HUES48 (cell line): ENCODE measurements at regions not wholly inside any gene's neighbourhood (a gene's known extent, or its start where the extent isn't known, plus 50 kb on each side); places are given as distances from the start of the nearest gene placed in this dataset.

Experiments used
- H3K27ac ChIP-seq: one replicate; pipeline ENCODE4 v1.7.0; 2013; ENCODE audit warnings: low read depth, low read length, inconsistent platforms
- H3K27me3 ChIP-seq: 2 replicates; pipeline ENCODE4 v1.6.1; 2013; ENCODE audit warnings: mild to moderate bottlenecking, low read length; ENCODE audit not compliant: control insufficient read depth, insufficient read depth
- H3K36me3 ChIP-seq: 2 replicates; pipeline ENCODE4 v1.6.1; 2013; ENCODE audit warnings: low read length; ENCODE audit not compliant: control insufficient read depth, insufficient read depth
- H3K4me1 ChIP-seq: 2 replicates; pipeline ENCODE4 v1.6.1; 2013; ENCODE audit warnings: mild to moderate bottlenecking, low read length; ENCODE audit not compliant: control insufficient read depth, insufficient read depth
- H3K4me3 ChIP-seq: 2 replicates; pipeline ENCODE4 v1.5.1; 2013; ENCODE audit warnings: mild to moderate bottlenecking, low read depth, low read length
- H3K9ac ChIP-seq: 2 replicates; pipeline ENCODE4 v1.6.1; 2013; ENCODE audit warnings: mild to moderate bottlenecking, low read depth, low read length, moderate library complexity
- H3K9me3 ChIP-seq: 2 replicates; pipeline ENCODE4 v1.6.1; 2013; ENCODE audit warnings: low read length; ENCODE audit not compliant: control insufficient read depth, insufficient read depth

DNA sequence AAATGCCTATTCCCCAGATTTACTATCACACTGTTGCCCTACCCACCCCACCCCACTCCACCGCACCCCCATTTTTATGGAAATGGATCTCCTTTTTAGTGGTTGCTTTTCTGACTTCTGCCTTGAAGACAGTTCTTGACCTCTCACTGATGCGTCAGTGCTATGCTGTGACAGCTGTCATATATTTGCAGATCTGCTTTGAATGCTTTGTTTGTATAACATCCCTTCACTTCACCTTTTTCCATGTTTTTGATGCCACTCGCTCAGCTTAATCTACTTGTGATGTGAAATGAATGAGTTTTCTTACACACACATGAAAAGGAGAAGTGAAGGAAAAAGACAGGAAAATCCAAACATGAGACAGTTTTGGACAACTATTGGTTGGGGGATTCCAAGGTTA, 731.0 kb downstream of the SLITRK6 start:
- Histone ChIP-seq H3K9ac (no peak overlapping the region), H3K4me1 (no peaks in the 10 kb centered on the region), H3K27ac (no peak overlapping the region), H3K36me3 (no peaks in the 10 kb centered on the region), H3K27me3 (no peaks in the 10 kb centered on the region), H3K9me3 (no peaks in the 10 kb centered on the region), H3K4me3 (no peak overlapping the region)

DNA sequence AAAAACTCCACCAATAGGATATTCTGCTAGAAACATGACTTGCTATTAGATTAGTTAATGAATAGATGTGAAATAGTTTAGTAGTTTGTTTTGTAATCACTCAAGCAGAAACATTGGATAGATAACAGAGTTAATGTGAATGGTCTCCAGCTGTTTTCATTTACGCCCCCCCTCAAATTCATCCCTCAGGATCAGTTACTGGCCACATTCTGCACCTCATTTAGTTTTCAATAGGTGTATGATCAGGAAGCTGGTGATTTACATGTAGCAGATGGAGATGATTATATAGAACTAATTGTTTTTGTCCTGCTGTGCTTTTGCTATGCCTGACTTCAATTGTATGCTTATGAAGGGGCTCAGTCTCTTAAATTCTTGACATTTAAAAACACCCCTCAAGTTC, 759.0 kb downstream of the SLITRK6 start:
- Histone ChIP-seq H3K27me3 (no peaks in the 10 kb centered on the region), H3K4me1 (no peaks in the 10 kb centered on the region), H3K9ac (no peak overlapping the region), H3K36me3 (no peaks in the 10 kb centered on the region), H3K4me3 (no peak overlapping the region), H3K9me3 (no peaks in the 10 kb centered on the region), H3K27ac (no peak overlapping the region)

DNA sequence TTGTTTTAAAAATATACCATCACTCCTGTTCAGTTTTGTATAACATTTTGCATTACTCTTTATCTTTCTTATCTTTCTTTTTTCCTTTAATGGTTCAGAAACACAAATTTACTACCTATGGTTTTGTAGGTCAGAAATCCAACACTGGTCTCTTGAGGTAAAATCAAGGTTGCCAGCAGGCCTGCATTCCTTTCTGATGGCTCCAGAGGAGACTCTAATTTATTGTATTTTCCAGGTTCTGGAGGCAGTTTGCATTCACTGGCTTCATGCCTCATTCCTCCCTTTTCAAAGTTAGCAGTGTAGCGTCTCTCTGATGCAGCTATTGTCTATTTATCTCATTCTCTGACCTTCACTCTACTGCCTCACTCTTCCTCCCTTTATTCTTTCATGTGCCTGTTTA, 767.4 kb downstream of the SLITRK6 start:
- no peaks in the 10 kb centered on the region for H3K4me1 ChIP-seq
- no peak overlapping the region for H3K27ac ChIP-seq
- peaks cover 17% of the 10 kb centered on the region for H3K9me3 ChIP-seq
- H3K27me3 ChIP-seq, result no peaks in the 10 kb centered on the region
- no peaks in the 10 kb centered on the region for H3K36me3 ChIP-seq
- H3K9ac ChIP-seq, result no peak overlapping the region
- H3K4me3 ChIP-seq, result no peak overlapping the region

DNA sequence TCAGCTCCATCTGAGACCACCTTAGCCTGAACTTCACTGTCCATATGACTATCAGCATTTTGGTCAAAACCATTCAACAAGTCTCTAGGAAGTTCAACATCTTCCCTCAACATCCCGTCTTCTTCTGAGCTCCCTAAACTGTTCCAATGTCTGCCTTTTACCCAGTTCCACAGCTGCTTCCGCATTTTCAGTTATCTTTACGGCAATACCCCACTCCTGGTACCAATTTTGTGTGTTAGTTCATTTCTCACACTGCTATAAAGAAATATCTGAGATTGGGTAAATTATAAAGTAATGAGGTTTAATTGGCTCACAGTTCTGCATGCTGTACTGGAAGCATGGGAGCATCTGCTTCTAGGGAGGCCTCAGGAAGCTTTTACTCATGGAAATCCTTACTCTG, 771.2 kb downstream of the SLITRK6 start:
- H3K4me3 ChIP-seq, result no peak overlapping the region
- H3K27me3 ChIP-seq, result no peaks in the 10 kb centered on the region
- peaks cover 19% of the 10 kb centered on the region for H3K9me3 ChIP-seq
- no peaks in the 10 kb centered on the region for H3K4me1 ChIP-seq
- no peaks in the 10 kb centered on the region for H3K36me3 ChIP-seq
- H3K27ac ChIP-seq, result no peak overlapping the region
- no peak overlapping the region for H3K9ac ChIP-seq

DNA sequence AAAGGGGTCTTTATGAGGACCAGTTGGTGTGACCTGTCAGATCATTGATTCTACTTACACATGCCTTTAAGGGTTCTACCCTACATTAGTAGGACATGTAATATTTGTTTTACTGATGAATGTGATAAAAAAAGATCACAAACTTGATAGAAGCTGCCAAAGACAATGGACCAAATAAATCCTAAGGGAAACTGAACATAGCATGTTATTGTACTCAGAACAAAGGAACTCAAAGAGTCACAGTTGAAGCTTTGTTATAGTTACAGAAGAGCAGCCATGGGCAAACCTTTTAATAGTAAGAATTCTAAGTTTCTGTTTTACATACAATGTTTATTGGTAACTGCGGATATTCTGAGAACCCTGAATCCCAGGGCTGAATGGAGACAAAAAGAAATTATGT, 780.1 kb downstream of the SLITRK6 start:
- Histone ChIP-seq H3K9ac (no peak overlapping the region), H3K27ac (no peak overlapping the region), H3K4me1 (no peaks in the 10 kb centered on the region), H3K4me3 (no peak overlapping the region), H3K36me3 (no peaks in the 10 kb centered on the region), H3K9me3 (peaks cover 1% of the 10 kb centered on the region; the same call in 1 of the 2 replicates), H3K27me3 (no peaks in the 10 kb centered on the region)

DNA sequence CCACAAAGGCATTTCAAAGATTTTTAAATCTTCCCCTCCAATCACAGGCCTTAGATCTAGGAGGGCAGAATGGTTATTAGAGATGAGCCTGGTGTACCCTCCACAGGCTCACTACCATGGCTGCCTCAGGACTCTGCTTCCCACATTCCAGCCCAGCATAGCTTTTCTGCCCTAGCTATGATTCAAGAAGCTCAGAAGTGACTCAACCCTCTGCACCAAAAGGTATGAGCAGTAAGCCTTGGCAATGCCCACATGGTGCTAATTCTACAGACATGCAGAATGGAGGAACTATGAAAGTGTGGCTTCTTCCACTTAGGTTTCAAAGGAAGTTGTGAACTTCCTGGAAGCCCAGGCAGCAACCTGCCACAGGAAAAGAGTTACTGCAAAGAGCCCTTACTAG, 786.2 kb downstream of the SLITRK6 start:
- H3K4me1 ChIP-seq, result no peaks in the 10 kb centered on the region
- H3K27ac ChIP-seq, result no peak overlapping the region
- no peak overlapping the region for H3K9ac ChIP-seq
- no peak overlapping the region for H3K4me3 ChIP-seq
- no peaks in the 10 kb centered on the region for H3K36me3 ChIP-seq
- no peaks in the 10 kb centered on the region for H3K27me3 ChIP-seq
- no peaks in the 10 kb centered on the region for H3K9me3 ChIP-seq

DNA sequence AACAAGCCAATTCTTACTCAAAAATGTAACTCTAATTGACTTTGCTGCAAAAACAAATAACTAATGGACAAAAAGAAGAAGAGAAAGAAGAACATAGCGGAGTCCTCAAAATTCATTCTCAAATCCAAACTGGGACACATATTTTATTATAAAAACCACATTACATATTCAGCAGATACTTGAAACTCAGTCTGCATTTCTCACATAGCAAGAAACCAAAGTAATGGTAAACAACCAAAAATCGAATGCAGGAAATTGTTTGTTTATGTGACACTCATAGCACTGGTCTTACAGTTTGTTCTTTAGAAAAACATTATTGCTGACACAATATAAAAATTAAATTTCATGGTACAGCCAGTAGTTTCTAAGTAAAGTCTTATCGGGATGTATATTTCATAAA, 789.8 kb downstream of the SLITRK6 start:
- H3K9me3 ChIP-seq, result no peaks in the 10 kb centered on the region
- H3K27ac ChIP-seq, result no peak overlapping the region
- no peak overlapping the region for H3K9ac ChIP-seq
- no peaks in the 10 kb centered on the region for H3K36me3 ChIP-seq
- H3K27me3 ChIP-seq, result no peaks in the 10 kb centered on the region
- no peaks in the 10 kb centered on the region for H3K4me1 ChIP-seq
- H3K4me3 ChIP-seq, result no peak overlapping the region

DNA sequence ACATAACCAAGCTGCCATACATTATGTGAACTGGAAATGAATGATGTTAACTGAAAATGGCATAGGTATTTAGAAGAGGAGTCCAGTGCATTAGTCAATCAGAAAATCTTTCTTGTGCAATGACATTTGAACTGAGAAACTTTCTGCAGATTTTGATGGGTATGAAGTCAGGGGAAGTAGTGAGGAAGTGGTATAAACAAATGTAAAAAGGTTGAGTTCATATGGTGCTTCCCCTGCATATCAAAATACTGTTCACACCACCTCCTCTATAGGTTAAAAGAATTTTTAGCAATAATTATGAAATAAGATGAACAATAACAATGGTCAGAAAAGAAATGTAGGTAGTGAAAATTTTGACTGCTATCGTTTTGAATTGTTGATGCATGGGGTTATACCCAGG, 800.0 kb downstream of the SLITRK6 start:
- Histone ChIP-seq H3K36me3 (no peaks in the 10 kb centered on the region), H3K4me3 (no peak overlapping the region), H3K4me1 (no peaks in the 10 kb centered on the region), H3K27me3 (no peaks in the 10 kb centered on the region), H3K9me3 (no peaks in the 10 kb centered on the region), H3K27ac (no peak overlapping the region), H3K9ac (no peak overlapping the region)

DNA sequence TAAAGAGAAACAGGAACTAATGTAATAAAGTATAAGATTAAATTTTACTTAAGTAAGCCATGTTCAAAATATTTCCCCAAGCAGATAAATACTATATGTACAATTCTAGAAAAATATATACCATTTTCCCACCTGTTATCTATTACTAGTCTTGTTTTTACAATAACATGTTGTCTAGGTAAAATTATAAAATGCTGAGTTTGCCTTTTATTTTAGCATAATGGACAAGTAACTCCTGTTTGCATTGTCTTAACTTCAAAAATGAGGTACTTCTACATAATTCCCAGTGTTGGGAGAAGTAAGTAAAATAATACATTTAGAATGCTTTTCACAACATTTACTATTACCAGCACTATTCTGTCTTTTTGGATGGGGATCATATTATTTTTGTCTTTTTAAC, 800.5 kb downstream of the SLITRK6 start:
- no peak overlapping the region for H3K9ac ChIP-seq
- no peaks in the 10 kb centered on the region for H3K27me3 ChIP-seq
- no peak overlapping the region for H3K4me3 ChIP-seq
- no peaks in the 10 kb centered on the region for H3K4me1 ChIP-seq
- no peak overlapping the region for H3K27ac ChIP-seq
- no peaks in the 10 kb centered on the region for H3K9me3 ChIP-seq
- H3K36me3 ChIP-seq, result no peaks in the 10 kb centered on the region

DNA sequence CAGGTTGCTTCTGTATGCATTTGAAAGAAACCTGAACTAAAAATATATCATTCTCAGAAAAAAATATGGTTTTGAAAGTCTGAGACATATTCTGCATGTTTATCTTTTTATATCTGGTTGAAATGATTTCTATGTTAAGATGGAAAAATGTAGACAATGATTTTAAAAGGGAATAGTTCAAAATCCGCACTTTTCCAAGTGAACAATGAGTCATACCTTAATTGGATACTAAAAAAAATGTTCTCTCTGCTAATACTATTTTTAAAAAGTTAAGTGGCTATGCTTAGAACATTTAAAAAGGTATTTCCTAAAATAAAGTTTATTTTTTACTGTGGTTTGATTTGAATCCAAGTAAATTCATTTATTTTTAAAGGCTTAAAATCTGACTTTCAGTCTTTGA, 801.4 kb downstream of the SLITRK6 start:
- no peak overlapping the region for H3K4me3 ChIP-seq
- H3K27me3 ChIP-seq, result no peaks in the 10 kb centered on the region
- no peaks in the 10 kb centered on the region for H3K9me3 ChIP-seq
- H3K4me1 ChIP-seq, result no peaks in the 10 kb centered on the region
- no peaks in the 10 kb centered on the region for H3K36me3 ChIP-seq
- no peak overlapping the region for H3K9ac ChIP-seq
- no peak overlapping the region for H3K27ac ChIP-seq

DNA sequence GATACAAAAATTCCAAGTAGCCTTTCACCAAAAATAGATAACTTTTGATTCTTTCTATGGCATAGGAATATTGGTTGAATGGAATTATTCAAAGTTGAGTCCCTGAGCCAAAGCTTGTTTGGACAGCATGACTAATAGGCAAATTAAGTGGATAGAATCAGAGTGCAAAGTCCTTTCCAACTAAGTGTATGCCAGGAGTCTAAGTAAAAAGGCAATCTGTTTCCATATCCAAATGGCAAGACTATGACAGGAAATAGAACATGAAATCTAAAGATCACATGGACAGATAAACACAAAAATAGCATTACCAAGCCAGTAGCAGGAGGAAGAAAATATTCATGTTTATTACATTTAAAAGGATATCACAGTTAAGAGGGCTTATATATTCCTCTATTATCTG, 804.6 kb downstream of the SLITRK6 start:
- Histone ChIP-seq H3K9ac (no peak overlapping the region), H3K9me3 (no peaks in the 10 kb centered on the region), H3K4me3 (no peak overlapping the region), H3K36me3 (no peaks in the 10 kb centered on the region), H3K27ac (no peak overlapping the region), H3K27me3 (no peaks in the 10 kb centered on the region), H3K4me1 (no peaks in the 10 kb centered on the region)

DNA sequence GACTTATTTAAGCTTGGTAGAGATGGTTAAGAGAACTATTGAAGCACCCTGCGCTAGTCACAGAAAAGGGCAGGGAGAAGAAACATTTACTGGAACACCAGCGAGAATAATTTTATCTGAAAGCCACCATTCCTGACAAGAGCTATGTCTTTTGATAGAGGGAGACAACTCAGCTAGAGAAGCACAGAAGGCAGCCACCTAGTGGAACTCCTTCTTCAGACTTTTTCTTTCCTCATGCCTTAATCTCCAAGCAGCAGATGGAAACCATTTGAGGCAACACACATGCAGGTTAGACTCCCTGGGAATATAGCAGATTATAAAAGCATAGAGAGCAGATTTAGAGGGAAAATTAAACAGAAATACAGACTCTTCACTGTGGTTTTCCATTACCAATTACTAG, 813.4 kb downstream of the SLITRK6 start:
- H3K27me3 ChIP-seq, result no peaks in the 10 kb centered on the region
- no peaks in the 10 kb centered on the region for H3K36me3 ChIP-seq
- H3K4me1 ChIP-seq, result no peaks in the 10 kb centered on the region
- H3K4me3 ChIP-seq, result no peak overlapping the region
- H3K27ac ChIP-seq, result no peak overlapping the region
- H3K9me3 ChIP-seq, result no peaks in the 10 kb centered on the region
- no peak overlapping the region for H3K9ac ChIP-seq
